ENCODE measurements at regions not wholly inside any gene's neighbourhood (a gene's known extent, or its start where the extent isn't known, plus 50 kb on each side); places are given as distances from the start of the nearest gene placed in this dataset.

- no peak for FAIRE-seq
Measured at GRCh38 chr14:62027958-62028357, 265.7 kb downstream of the SNAPC1 start.

DNA sequence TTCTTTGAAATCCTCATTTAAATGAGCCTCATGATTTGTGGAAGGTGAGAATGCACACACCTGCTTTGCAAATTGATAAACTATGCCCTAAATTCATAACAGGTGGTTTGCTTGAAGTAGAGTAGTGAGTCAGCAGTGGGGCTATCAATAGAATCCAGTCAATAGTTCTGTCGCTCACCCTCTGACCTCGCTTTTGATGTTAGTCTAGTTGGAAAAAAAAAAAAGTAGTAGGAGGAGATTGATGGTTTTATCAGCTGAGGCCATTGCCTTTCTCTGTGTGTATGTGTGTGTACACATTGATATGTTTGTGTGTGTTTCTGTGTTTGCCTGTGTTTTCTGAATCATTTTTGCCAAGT lies 267.3 kb downstream of the SNAPC1 start:
- no peak for FAIRE-seq

- peak; percentile 47 for FAIRE-seq
Measured at GRCh38 chr14:62030387-62030786, 268.2 kb downstream of the SNAPC1 start.

- no peak for FAIRE-seq
Measured at GRCh38 chr14:62031504-62031903, 269.3 kb downstream of the SNAPC1 start.

GRCh38 chr14:62053188-62053587 lies 291.0 kb downstream of the SNAPC1 start:
- FAIRE-seq = no peak

DNA sequence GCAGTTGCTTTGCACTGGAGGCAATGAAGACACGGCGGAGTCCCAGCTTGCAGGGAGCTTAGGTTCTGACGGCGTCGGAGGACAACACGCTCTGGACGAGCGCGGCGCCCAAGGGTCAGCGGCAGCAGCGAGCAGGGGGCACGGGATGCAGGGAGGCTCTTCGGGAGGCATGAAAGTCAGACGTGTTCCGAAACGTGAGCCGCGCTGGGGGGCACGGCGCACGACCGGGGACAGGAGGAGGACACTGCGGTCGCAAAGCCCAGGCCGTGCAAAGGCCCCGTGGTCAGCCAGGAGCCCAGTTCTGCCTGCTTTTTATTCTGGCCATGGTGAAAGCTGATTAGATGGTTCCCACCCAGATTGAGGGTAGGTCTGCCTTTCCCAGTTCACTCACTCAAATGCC lies 294.6 kb downstream of the SNAPC1 start:
- no peak for FAIRE-seq

- no peak for FAIRE-seq
Measured at GRCh38 chr14:62062645-62063044, 300.4 kb downstream of the SNAPC1 start.

DNA sequence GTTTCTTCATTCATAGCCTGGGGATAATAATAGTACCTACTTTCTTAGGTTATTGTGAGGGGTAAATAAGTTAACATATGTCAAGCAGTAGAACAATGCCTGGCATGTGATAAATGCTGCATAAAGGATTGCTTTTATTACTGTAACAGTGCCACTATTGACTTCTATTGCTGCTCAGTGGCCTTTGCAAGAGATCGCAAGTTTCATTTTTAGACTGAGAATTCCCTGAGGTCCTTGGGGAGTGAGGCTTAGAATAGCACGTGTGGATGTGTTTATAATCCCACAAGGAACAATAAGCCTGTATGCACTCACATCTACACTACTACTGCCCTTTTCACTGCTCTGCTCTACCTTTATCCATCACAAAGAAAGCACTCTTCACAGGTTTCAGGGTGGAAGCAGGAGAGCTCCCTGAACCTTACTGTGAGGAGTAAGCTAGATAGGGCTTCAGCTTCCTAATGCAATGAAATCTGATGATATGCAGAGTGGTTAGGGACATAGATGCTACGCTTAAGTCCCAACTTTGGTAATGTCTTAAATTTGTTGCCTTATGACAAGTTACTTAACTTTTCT lies 302.6 kb downstream of the SNAPC1 start:
- FAIRE-seq = no peak

GRCh38 chr14:62066304-62066703 lies 304.1 kb downstream of the SNAPC1 start:
- FAIRE-seq = no peak

- FAIRE-seq = no peak
Measured at GRCh38 chr14:62071039-62071438, 308.8 kb downstream of the SNAPC1 start.

- no peak for FAIRE-seq
Measured at GRCh38 chr14:62076368-62076767, 314.1 kb downstream of the SNAPC1 start.

DNA sequence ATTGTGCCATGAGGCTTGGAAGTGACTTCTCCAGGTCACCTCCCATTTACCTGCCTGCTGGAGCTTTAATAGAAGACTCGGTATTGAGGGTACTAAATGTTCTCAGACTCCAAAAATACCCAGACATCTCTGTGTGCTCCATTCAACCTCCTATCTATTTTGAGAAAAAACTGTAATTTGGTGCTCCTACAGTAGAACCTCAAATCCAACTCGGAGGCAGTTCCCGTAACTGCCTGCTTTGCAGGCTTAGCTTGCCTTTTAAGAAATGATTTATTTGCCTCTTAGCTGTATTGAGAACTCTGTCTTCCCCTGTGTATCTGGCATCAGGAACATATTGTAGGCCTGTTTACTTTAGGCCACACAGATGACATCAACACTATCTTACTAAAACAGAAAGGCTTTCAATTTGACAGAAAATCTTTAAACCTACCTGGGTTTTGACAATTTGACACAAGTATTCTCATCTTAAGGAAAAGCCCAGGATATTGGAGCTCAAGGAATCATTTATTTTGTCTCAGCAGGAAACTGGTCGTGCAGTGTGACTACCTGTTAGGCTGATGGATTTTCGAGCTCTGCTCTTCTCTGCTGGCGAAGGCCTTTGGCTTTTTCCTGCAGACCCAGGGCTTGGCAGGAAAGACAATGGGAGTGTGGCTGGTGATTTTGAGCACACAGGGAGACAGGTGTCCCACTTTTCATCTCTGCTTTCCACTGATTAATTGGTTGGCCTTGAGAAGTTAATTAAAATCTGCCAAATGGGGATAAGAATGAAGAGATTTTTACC lies 314.8 kb downstream of the SNAPC1 start:
- no peak for FAIRE-seq

GRCh38 chr14:62077676-62078261 lies 315.5 kb downstream of the SNAPC1 start:
- FAIRE-seq = no peak

- FAIRE-seq = peak; percentile 55
Measured at GRCh38 chr14:62079038-62079437, 316.8 kb downstream of the SNAPC1 start.

DNA sequence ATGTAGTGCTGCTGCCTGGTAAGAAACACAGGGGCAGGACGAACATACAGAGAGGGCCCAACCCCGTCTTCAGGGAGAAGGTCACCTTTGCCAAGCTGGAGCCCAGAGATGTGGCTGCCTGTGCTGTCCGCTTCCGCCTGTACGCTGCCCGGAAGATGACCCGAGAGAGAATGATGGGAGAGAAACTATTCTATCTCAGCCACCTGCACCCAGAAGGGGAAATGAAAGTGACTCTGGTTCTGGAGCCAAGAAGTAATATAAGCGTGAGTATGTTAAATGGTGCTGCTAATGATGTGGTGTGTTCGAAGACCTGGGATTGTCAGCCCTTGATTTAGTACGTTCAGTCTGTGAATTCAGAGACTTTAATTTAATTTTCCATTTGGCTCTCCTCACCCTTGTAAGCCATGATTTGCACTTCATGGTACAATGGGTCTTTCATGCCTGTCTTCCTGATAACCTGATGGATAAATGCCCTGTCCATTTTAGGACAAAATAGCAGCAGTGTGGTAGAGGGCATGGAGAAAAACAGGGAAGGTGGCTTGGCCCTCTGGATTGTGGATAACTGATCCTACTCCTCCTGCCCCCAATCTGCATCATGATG lies 318.9 kb downstream of the SNAPC1 start:
- no peak for FAIRE-seq

- FAIRE-seq = no peak
Measured at GRCh38 chr14:62081951-62082350, 319.7 kb downstream of the SNAPC1 start.

GRCh38 chr14:62082779-62083178 lies 320.6 kb downstream of the SNAPC1 start:
- FAIRE-seq = no peak

GRCh38 chr14:62084020-62084419 lies 321.8 kb downstream of the SNAPC1 start:
- no peak for FAIRE-seq

DNA sequence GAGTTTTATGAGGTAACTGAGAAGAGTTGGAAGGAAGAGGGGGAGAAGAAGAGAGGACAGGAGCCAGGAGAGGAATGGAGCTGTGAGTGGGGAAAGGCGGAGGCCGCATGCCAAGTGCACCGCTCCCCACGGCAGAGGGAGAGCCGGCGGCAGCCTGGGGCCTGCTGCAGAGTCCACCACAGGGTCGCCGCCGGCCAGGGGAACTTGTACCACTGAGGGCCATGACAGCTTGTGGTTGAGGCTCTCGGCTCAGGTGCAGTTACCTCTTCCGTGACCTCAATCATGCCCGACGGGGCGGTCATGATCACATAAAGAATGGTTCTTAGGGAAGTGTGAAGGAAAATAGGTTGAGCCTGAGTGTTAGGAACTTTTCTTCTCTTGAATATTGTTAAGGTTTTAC lies 325.0 kb downstream of the SNAPC1 start:
- FAIRE-seq = no peak

- peak; percentile 56 for FAIRE-seq
Measured at GRCh38 chr14:62093736-62094135, 331.5 kb downstream of the SNAPC1 start.

DNA sequence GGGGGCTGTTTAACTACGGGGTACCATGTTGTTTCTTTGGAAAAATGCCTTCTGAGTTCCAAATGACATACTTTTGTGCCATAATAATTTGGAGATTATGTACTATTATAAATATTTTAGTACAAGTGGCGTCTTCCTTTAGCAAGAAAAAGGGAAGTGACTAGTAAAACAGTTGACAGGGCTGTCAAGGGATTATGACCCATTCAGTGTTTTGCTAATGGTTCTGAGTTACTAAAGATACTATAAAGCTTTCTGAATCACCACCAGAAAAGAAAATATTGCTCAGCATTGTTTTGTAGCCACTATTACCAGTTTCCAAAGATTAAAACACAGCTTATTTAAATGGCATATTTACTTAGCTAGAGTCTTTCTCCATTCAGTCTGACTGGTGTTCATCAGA lies 334.9 kb downstream of the SNAPC1 start:
- FAIRE-seq = no peak

- no peak for FAIRE-seq
Measured at GRCh38 chr14:62097824-62098223, 335.6 kb downstream of the SNAPC1 start.

DNA sequence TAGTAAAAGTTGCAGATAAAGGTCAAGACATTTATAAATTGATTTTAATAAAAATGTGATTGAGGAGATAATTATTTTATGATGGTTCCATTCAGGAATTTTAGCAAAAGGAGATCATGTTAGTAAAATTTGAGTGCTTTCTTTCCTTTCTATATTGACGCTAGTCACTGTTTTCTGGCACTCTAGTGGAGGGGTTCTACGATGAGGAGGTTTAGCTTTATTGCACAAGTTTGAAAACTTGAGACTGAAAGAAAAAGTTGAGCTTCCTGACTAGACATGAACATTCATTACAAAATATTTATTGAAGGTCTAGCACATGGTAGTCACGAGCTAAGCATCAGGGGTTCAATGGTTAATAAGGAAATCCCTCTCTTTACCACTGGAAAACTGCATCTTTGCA lies 336.1 kb downstream of the SNAPC1 start:
- no peak for FAIRE-seq

DNA sequence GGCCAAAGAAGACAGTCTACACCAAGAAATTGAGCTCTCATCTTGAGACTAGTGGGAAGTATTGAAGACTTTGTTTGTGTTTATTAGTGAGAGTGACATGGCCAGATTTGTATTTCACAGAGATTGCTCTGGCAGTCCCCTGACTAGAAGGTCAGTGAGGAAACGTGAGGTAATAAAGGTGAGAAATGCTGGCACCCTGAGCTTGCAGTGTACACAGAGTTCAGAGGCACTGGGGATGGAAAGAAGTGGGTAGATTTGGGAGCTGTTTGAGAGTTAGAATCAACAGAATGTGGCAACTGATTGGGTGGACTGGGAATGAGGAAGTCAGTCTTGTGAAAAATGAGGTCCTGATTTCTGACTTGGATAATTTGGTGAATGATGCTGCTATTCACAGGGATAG lies 336.9 kb downstream of the SNAPC1 start:
- no peak for FAIRE-seq
